Keratinocyte (primary cell): ENCODE measurements at regions not wholly inside any gene's neighbourhood (a gene's known extent, or its start where the extent isn't known, plus 50 kb on each side); places are given as distances from the start of the nearest gene placed in this dataset.

ENCODE experiments used
- DNase-seq: peaks from one replicate; pipeline ENCODE4 v3.0.0-alpha.2; 2011; ENCODE audit warnings: low read depth, missing footprints, low spot score
- FAIRE-seq: peaks from 2 replicates; lab custom pipeline; 2011; peaks lifted over from hg19 to GRCh38; lab: Jason Lieb, UNC
- H2AFZ ChIP-seq: 2 replicates; pipeline ENCODE4 v1.6.0; 2012; ENCODE audit warnings: low read length, control low read depth, inconsistent platforms; ENCODE audit not compliant: control insufficient read depth
- H3K27ac ChIP-seq: 2 replicates; pipeline ENCODE4 v1.5.1; 2011; ENCODE audit warnings: low read length; ENCODE audit not compliant: control insufficient read depth, insufficient read depth
- H3K27me3 ChIP-seq: 3 replicates; pipeline ENCODE4 v1.6.0; 2011; ENCODE audit warnings: low read length; ENCODE audit not compliant: control insufficient read depth, insufficient read depth; ENCODE audit errors: extremely low read depth
- H3K36me3 ChIP-seq, 2 experiments: 2 replicates in 1 of 2; 3 replicates in 1 of 2; pipeline ENCODE4 v1.5.1; 2011; ENCODE audit warnings: low read length in 2 of 2, mild to moderate bottlenecking in 1 of 2; ENCODE audit not compliant: control insufficient read depth in 2 of 2, insufficient read depth in 2 of 2; ENCODE audit errors: extremely low read depth in 1 of 2
- H3K4me1 ChIP-seq: 3 replicates; pipeline ENCODE4 v1.5.1; 2011; ENCODE audit warnings: low read length; ENCODE audit not compliant: control insufficient read depth, insufficient read depth; ENCODE audit errors: extremely low read depth
- H3K4me2 ChIP-seq: 3 replicates; pipeline ENCODE4 v1.6.0; 2011; ENCODE audit warnings: low read depth, low read length; ENCODE audit not compliant: control insufficient read depth, insufficient read depth; ENCODE audit errors: extremely low read depth
- H3K4me3 ChIP-seq, 3 experiments: fragments of 200-600 bp in 1 of 3; sonication (generic) in 1 of 3; 2 replicates in 2 of 3; 3 replicates in 1 of 3; pipeline ENCODE4 v1.5.1; 2011 to 2016; ENCODE audit warnings: low read length in 3 of 3, mild to moderate bottlenecking in 3 of 3, control low read depth in 2 of 3, inconsistent platforms in 1 of 3, low read depth in 1 of 3, mixed read lengths in 1 of 3, mixed run types in 1 of 3, moderate library complexity in 1 of 3; ENCODE audit not compliant: control insufficient read depth in 2 of 3, insufficient read depth in 2 of 3; ENCODE audit errors: extremely low read depth in 1 of 3
- H3K79me2 ChIP-seq: 2 replicates; pipeline ENCODE4 v1.6.0; 2012; ENCODE audit warnings: low read length; ENCODE audit not compliant: control insufficient read depth, insufficient read depth
- H3K9ac ChIP-seq: 3 replicates; pipeline ENCODE4 v1.6.0; 2011; ENCODE audit warnings: low read length; ENCODE audit not compliant: control insufficient read depth, insufficient read depth; ENCODE audit errors: extremely low read depth
- H3K9me1 ChIP-seq: 3 replicates; pipeline ENCODE4 v1.6.0; 2011; ENCODE audit warnings: low read length; ENCODE audit not compliant: control insufficient read depth, insufficient read depth; ENCODE audit errors: extremely low read depth
- H3K9me3 ChIP-seq: 2 replicates; pipeline ENCODE4 v1.5.1; 2012; ENCODE audit warnings: low read depth, low read length; ENCODE audit not compliant: control insufficient read depth
- H4K20me1 ChIP-seq: 3 replicates; pipeline ENCODE4 v1.6.0; 2011; ENCODE audit warnings: low read length; ENCODE audit not compliant: control insufficient read depth, insufficient read depth; ENCODE audit errors: extremely low read depth
- EZH2 ChIP-seq: IDR thresholded peaks from one replicate; pipeline ENCODE4 v1.6.1; 2012; ENCODE audit warnings: inconsistent platforms, mild to moderate bottlenecking, low read length, moderate library complexity
- dilution Hi-C: fragments of 300-500 bp; cut with MboI; formaldehyde crosslinking; loops from one replicate; pipeline ENCODE4 v1.7.0; 2020; ENCODE audit warnings: low sequenced_read_pairs; ENCODE audit not compliant: extremely low pct_ligation_motif_present
- TF ChIP-seq, protein P1 (sequence below), 3 experiments: IDR thresholded peaks in 1 of 3; conservative IDR thresholded peaks in 1 of 3; optimal IDR thresholded peaks in 1 of 3; 2 replicates in 2 of 3; 3 replicates in 1 of 3; pipeline versions ENCODE3 to v1.5.1; 2011; ENCODE audit warnings: low read length in 3 of 3, mild to moderate bottlenecking in 3 of 3, moderate library complexity in 2 of 3, control low read depth in 1 of 3, inconsistent platforms in 1 of 3; ENCODE audit not compliant: insufficient read depth in 2 of 3; ENCODE audit errors: extremely low read depth in 1 of 3

DNA sequence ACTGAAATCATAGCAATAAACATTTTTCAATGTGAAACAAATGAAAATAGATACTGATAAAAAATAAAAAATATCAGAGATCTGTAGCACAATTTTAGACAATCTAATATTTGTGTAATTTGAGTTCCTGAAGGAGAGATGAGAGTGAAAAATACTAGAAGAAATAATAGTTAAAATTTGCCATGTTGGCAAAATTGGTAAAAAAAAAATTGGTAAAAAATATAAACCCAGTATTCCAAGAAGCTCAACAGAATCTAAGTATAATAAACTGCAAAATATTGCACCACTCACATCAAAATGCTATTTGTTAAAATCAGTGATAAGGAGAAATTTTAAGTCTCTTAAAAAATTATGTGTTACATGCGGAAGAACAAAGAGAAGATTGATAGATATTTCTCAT lies 1680.7 kb downstream of the PCDH7 start:
- H3K36me3 ChIP-seq: no peaks in the 10 kb centered on the region
- no peak overlapping the region for H3K4me2 ChIP-seq
- no peak for FAIRE-seq
- no peak overlapping the region for H2AFZ ChIP-seq
- H3K27me3 ChIP-seq: no peaks in the 10 kb centered on the region
- no peaks in the 10 kb centered on the region for H3K9me1 ChIP-seq
- DNase-seq: no peak
- H3K4me1 ChIP-seq: no peaks in the 10 kb centered on the region
- no peak overlapping the region for H3K27ac ChIP-seq
- dilution Hi-C loops: no loop called here
- no peaks in the 10 kb centered on the region for H3K9me3 ChIP-seq
- H3K9ac ChIP-seq: no peak overlapping the region
- H4K20me1 ChIP-seq: no peaks in the 10 kb centered on the region
- no peak overlapping the region for H3K4me3 ChIP-seq
- TF ChIP-seq, protein P1, sequence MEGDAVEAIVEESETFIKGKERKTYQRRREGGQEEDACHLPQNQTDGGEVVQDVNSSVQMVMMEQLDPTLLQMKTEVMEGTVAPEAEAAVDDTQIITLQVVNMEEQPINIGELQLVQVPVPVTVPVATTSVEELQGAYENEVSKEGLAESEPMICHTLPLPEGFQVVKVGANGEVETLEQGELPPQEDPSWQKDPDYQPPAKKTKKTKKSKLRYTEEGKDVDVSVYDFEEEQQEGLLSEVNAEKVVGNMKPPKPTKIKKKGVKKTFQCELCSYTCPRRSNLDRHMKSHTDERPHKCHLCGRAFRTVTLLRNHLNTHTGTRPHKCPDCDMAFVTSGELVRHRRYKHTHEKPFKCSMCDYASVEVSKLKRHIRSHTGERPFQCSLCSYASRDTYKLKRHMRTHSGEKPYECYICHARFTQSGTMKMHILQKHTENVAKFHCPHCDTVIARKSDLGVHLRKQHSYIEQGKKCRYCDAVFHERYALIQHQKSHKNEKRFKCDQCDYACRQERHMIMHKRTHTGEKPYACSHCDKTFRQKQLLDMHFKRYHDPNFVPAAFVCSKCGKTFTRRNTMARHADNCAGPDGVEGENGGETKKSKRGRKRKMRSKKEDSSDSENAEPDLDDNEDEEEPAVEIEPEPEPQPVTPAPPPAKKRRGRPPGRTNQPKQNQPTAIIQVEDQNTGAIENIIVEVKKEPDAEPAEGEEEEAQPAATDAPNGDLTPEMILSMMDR (optimal IDR thresholded peaks at IDR 0.05 in 1 of 3, IDR thresholded peaks at IDR 0.05 in 1 of 3, conservative IDR thresholded peaks at IDR 0.05 in 1 of 3; ENCODE audit: extremely low read depth in 1 of 3, insufficient read depth in 2 of 3, low read length in 3 of 3): no peak
- TF ChIP-seq EZH2: no peak
- H3K79me2 ChIP-seq: no peaks in the 10 kb centered on the region

DNA sequence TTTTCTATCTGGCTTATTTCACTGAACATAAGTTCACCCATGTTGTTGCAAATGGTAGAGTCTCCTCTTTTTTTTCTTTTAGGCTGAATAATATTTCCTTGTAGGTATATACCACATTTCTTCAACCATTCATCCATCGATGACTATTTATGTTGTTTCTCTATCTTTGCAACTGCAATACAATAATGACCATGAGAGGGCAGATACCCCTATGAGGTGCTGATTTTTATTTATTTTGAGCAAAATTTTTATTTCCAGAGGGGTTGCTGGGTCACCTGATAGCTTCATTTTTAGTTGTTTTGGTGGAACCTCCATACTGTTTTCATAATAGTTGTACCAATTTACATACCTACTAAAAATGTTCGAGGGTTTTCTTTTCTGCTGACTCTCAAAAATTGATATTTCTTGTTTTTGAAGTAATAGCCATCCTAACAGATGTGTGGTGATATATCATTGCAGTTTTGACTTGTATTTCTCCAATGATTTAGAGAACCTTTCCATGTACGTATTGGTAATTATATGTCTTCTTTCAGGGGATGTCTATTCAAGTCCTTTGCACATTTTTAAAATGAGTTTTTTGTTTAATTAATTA lies 1697.0 kb downstream of the PCDH7 start:
- dilution Hi-C loops: no loop called here
- H3K4me3 ChIP-seq: no peak overlapping the region

More for the DNA sequence above, 1697.0 kb downstream of the PCDH7 start:
- H3K4me2 ChIP-seq: no peak overlapping the region
- no peaks in the 10 kb centered on the region for H3K9me3 ChIP-seq
- H3K9ac ChIP-seq: no peak overlapping the region
- H3K79me2 ChIP-seq: no peaks in the 10 kb centered on the region
- H3K36me3 ChIP-seq: no peaks in the 10 kb centered on the region
- H3K9me1 ChIP-seq: no peaks in the 10 kb centered on the region
- DNase-seq (no peak), FAIRE-seq (no peak)
- no peak for TF ChIP-seq EZH2
- TF ChIP-seq, protein P1 (optimal IDR thresholded peaks at IDR 0.05 in 1 of 3, IDR thresholded peaks at IDR 0.05 in 1 of 3, conservative IDR thresholded peaks at IDR 0.05 in 1 of 3; ENCODE audit: extremely low read depth in 1 of 3, insufficient read depth in 2 of 3, low read length in 3 of 3): no peak
- no peaks in the 10 kb centered on the region for H3K27me3 ChIP-seq
- no peak overlapping the region for H3K27ac ChIP-seq
- H4K20me1 ChIP-seq: no peaks in the 10 kb centered on the region
- no peak overlapping the region for H2AFZ ChIP-seq
- H3K4me1 ChIP-seq: no peaks in the 10 kb centered on the region
